ENCODE measurements at regions not wholly inside any gene's neighbourhood (a gene's known extent, or its start where the extent isn't known, plus 50 kb on each side); places are given as distances from the start of the nearest gene placed in this dataset.

DNA sequence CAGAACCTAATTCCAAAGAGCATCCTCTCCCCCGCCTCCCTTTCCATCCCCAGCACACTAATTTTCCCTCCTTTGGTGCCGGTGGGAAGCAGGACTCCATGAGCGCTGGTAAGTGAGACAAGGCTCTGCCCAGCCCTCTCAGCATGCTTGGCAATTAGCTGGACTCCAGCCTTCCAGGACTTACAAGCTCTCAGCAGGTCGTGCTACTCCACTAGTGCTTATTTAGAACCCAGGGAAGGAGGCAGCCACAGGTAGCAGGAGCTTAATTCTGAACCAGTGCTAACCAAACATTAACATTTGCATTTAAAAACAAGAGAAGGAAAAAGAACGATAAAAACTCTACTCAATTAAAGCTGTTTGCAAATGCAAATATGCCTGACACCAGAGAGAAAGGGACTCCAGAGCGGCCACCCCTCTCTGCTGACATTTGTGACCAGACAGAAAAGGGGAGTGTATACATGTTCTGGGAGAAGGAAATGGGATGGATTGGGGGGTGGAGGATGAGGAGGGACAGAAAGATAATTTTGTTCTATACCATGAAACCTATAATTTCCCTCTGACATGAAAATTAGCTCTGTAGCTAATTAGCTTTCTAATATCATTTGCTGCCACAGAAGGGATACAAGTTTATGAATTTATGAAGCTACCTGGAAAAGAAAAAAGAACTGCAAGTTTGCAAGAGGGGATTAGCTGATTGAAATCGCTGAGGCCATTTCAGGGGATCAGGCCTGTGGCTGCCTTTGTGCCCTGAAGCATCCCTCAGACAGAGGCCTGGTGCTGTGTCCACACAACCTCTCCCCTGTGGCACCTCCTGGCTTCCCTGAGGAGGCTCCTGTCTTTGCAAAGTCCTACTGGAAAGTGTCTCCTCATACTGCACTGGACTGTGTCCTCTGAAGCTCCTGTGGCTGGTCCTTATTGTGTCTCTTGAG lies 266.3 kb downstream of the SEC61B start:
- H4K20me1 ChIP-seq (ENCODE audit: low read length): no peaks in the 10 kb centered on the region
- H2AFZ ChIP-seq (ENCODE audit: low read length): no peak overlapping the region
- H3K9me2 ChIP-seq (replicated peaks; ENCODE audit: low read length): no peaks in the 10 kb centered on the region
- intact Hi-C loops (cut with micrococcal nuclease): no loop called here
- ATAC-seq (no peak), DNase-seq (no peak)
- H3K36me3 ChIP-seq (ENCODE audit: low read depth, low read length): no peaks in the 10 kb centered on the region
- peaks cover 22% of the 10 kb centered on the region for H3K27me3 ChIP-seq (ENCODE audit: low read length)
- H3K4me1 ChIP-seq (ENCODE audit: insufficient read depth, low read length): no peaks in the 10 kb centered on the region
- BruUV-seq (replicated peaks): no TSS peak
- ChIA-PET CTCF (no interaction called here), POLR2A (ENCODE audit: unreplicated experiment) (interaction anchor here (0.6 kb wide), 1 partner anchor 153 kb away, joined by 4 read pairs; no protein-coding TSS in a partner anchor)
- H3K27ac ChIP-seq (ENCODE audit: low read length): no peak overlapping the region
- TF ChIP-seq, protein P1, sequence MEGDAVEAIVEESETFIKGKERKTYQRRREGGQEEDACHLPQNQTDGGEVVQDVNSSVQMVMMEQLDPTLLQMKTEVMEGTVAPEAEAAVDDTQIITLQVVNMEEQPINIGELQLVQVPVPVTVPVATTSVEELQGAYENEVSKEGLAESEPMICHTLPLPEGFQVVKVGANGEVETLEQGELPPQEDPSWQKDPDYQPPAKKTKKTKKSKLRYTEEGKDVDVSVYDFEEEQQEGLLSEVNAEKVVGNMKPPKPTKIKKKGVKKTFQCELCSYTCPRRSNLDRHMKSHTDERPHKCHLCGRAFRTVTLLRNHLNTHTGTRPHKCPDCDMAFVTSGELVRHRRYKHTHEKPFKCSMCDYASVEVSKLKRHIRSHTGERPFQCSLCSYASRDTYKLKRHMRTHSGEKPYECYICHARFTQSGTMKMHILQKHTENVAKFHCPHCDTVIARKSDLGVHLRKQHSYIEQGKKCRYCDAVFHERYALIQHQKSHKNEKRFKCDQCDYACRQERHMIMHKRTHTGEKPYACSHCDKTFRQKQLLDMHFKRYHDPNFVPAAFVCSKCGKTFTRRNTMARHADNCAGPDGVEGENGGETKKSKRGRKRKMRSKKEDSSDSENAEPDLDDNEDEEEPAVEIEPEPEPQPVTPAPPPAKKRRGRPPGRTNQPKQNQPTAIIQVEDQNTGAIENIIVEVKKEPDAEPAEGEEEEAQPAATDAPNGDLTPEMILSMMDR (conservative IDR thresholded peaks at IDR 0.05; ENCODE audit: low read depth, low read length): no peak
- TF ChIP-seq EZH2 (IDR thresholded peaks at IDR 0.05; ENCODE audit: low read length, unreplicated experiment): no peak
- no peak for TF ChIP-seq EZH2phosphoT487 (IDR thresholded peaks at IDR 0.05; ENCODE audit: borderline replicate concordance, low read length)
- no peaks in the 10 kb centered on the region for H3K79me2 ChIP-seq (ENCODE audit: low read length)
- H3K9me3 ChIP-seq (ENCODE audit: low read length): no peaks in the 10 kb centered on the region
- H3K4me3 ChIP-seq (ENCODE audit: low read length): no peak overlapping the region
- H3K4me2 ChIP-seq (ENCODE audit: low read length): no peak overlapping the region
- no peak overlapping the region for H3K9ac ChIP-seq (ENCODE audit: low read length)
- no peaks in the 10 kb centered on the region for H3F3A ChIP-seq (ENCODE audit: low read length, unreplicated experiment)

- Histone ChIP-seq H3K4me2 (ENCODE audit: low read length) (no peak overlapping the region), H3K36me3 (ENCODE audit: low read depth, low read length) (no peaks in the 10 kb centered on the region), H3K4me1 (ENCODE audit: insufficient read depth, low read length) (no peaks in the 10 kb centered on the region), H4K20me1 (ENCODE audit: low read length) (no peaks in the 10 kb centered on the region), H2AFZ (ENCODE audit: low read length) (no peak overlapping the region), H3K9ac (ENCODE audit: low read length) (no peak overlapping the region), H3K27me3 (ENCODE audit: low read length) (peaks cover 22% of the 10 kb centered on the region), H3K4me3 (ENCODE audit: low read length) (no peak overlapping the region), H3K9me3 (ENCODE audit: low read length) (no peaks in the 10 kb centered on the region), H3F3A (ENCODE audit: low read length, unreplicated experiment) (no peaks in the 10 kb centered on the region), H3K9me2 (replicated peaks; ENCODE audit: low read length) (no peaks in the 10 kb centered on the region), H3K27ac (ENCODE audit: low read length) (no peak overlapping the region), H3K79me2 (ENCODE audit: low read length) (no peaks in the 10 kb centered on the region)
- BruUV-seq (replicated peaks): no TSS peak
- intact Hi-C loops (cut with micrococcal nuclease): no loop called here
- ChIA-PET POLR2A (ENCODE audit: unreplicated experiment) (interaction anchor here (0.6 kb wide), 1 partner anchor 152 kb away, joined by 4 read pairs; no protein-coding TSS in a partner anchor), CTCF (interaction anchor here (0.6 kb wide), 1 partner anchor 209 kb away, joined by 3 read pairs; no protein-coding TSS in a partner anchor)
- TF ChIP-seq EZH2phosphoT487 (IDR thresholded peaks at IDR 0.05; ENCODE audit: borderline replicate concordance, low read length) (no peak), EZH2 (IDR thresholded peaks at IDR 0.05; ENCODE audit: low read length, unreplicated experiment) (no peak)
- TF ChIP-seq, protein P1 (conservative IDR thresholded peaks at IDR 0.05; ENCODE audit: low read depth, low read length): no peak
- no peak for DNase-seq
- no peak for ATAC-seq
Measured at GRCh38 chr9:99489060-99489413, 267.0 kb downstream of the SEC61B start.

DNA sequence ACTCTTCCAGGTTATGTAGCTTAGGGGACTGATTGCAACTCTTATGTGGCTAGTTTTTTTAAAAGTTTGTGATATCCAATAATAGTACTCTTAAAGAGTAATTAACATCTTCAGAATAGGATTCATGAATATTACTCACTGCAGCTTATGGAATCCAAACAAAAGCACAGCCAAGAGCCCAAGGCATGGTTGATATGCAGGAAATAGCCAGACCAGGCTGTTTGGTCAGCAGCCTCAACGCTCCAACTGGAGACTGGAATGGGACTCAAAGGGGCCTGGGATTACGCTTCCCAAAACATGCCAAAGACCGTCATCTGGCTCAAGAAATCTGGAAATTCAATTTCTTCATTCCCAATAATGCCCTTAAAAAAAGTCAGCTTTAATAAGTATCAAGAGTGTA lies 268.6 kb downstream of the SEC61B start:
- intact Hi-C loops (cut with micrococcal nuclease): no loop called here
- Histone ChIP-seq H3K27ac (ENCODE audit: low read length) (no peak overlapping the region), H3K36me3 (ENCODE audit: low read depth, low read length) (no peaks in the 10 kb centered on the region), H3K4me2 (ENCODE audit: low read length) (no peak overlapping the region), H3F3A (ENCODE audit: low read length, unreplicated experiment) (no peaks in the 10 kb centered on the region), H3K4me3 (ENCODE audit: low read length) (no peak overlapping the region), H3K9me2 (replicated peaks; ENCODE audit: low read length) (no peaks in the 10 kb centered on the region), H3K27me3 (ENCODE audit: low read length) (peaks cover 22% of the 10 kb centered on the region), H2AFZ (ENCODE audit: low read length) (no peak overlapping the region), H3K4me1 (ENCODE audit: insufficient read depth, low read length) (no peaks in the 10 kb centered on the region), H4K20me1 (ENCODE audit: low read length) (no peaks in the 10 kb centered on the region), H3K79me2 (ENCODE audit: low read length) (no peaks in the 10 kb centered on the region), H3K9ac (ENCODE audit: low read length) (no peak overlapping the region), H3K9me3 (ENCODE audit: low read length) (no peaks in the 10 kb centered on the region)
- ChIA-PET POLR2A (ENCODE audit: unreplicated experiment) (no interaction called here), CTCF (no interaction called here)
- TF ChIP-seq, protein P1 (conservative IDR thresholded peaks at IDR 0.05; ENCODE audit: low read depth, low read length): no peak
- TF ChIP-seq EZH2phosphoT487 (IDR thresholded peaks at IDR 0.05; ENCODE audit: borderline replicate concordance, low read length) (no peak), EZH2 (IDR thresholded peaks at IDR 0.05; ENCODE audit: low read length, unreplicated experiment) (no peak)
- no TSS peak for BruUV-seq (replicated peaks)
- DNase-seq: no peak
- ATAC-seq: no peak

Data from PC-3 (cell line).